ENCODE measurements at regions not wholly inside any gene's neighbourhood (a gene's known extent, or its start where the extent isn't known, plus 50 kb on each side); places are given as distances from the start of the nearest gene placed in this dataset.
"Not testable (repeated sequence)": the region's sequence is repeated elsewhere in the genome, so short reads cannot be mapped to it uniquely, and the experiment has no call there.

DNA sequence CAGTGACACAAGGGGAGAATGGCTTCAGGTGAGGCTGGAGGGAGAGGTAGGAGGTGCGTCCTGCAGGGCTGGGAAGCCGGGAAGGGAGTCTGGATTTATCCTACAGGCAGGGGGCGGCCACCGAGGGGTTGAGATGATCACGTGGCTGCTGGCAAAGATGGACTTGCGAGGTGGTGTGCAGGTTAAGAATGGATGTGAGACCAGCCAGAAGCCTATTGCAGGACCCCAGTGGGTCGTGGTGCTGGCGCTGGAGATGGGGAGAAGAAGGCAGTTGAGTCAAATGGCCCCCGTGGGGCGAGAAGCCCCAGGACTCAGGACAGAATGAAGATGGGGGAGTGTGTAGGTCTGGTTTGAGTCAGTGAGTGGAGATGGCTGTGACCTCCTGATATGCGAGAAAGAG lies 183.1 kb downstream of the FAM43A start:
- TF ChIP-seq, protein P1, sequence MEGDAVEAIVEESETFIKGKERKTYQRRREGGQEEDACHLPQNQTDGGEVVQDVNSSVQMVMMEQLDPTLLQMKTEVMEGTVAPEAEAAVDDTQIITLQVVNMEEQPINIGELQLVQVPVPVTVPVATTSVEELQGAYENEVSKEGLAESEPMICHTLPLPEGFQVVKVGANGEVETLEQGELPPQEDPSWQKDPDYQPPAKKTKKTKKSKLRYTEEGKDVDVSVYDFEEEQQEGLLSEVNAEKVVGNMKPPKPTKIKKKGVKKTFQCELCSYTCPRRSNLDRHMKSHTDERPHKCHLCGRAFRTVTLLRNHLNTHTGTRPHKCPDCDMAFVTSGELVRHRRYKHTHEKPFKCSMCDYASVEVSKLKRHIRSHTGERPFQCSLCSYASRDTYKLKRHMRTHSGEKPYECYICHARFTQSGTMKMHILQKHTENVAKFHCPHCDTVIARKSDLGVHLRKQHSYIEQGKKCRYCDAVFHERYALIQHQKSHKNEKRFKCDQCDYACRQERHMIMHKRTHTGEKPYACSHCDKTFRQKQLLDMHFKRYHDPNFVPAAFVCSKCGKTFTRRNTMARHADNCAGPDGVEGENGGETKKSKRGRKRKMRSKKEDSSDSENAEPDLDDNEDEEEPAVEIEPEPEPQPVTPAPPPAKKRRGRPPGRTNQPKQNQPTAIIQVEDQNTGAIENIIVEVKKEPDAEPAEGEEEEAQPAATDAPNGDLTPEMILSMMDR (conservative IDR thresholded peaks at IDR 0.05; ENCODE audit: low read length), result no peak
- no peak overlapping the region for H3K4me3 ChIP-seq (ENCODE audit: low read length)
- DNase-seq (ENCODE audit: low read depth), result no peak

DNA sequence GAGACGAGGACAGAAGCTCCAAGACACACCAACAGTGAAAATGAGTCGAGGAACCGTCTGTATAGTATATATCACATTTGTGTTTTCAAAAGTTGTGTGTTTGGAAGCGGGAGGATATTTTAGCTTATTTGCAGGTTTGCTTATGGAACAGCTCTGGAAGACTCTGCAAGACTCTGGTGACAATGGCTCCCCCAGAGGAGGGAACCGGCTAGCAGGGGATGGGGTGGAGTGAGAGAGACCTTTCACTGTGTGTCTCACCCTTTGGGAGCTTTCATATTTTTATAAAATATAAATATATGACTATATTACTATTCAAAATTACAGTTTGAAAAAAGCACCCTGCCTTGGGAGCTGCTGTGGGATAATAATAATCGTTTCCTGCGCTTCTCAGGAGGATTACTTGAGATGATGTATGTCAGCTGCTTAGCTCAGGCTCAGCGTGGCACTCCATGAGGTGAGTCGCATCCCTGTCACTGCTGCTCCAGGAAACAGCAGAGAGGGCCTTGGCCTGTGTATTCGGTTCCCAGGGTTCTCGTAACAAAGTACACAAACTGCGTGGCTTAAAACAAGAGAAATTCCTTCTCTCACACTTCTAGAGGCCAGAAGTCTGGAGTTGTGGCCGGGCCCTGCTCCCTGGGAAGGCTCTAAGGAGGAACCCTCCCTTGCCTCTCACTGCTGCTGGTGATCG lies 183.9 kb downstream of the FAM43A start:
- DNase-seq (ENCODE audit: low read depth), result peak; percentile 65
- TF ChIP-seq, protein P1 (conservative IDR thresholded peaks at IDR 0.05; ENCODE audit: low read length), result peak; percentile 20; the same call in 1 of the 2 replicates
- H3K4me3 ChIP-seq (ENCODE audit: low read length), result no peak overlapping the region

DNA sequence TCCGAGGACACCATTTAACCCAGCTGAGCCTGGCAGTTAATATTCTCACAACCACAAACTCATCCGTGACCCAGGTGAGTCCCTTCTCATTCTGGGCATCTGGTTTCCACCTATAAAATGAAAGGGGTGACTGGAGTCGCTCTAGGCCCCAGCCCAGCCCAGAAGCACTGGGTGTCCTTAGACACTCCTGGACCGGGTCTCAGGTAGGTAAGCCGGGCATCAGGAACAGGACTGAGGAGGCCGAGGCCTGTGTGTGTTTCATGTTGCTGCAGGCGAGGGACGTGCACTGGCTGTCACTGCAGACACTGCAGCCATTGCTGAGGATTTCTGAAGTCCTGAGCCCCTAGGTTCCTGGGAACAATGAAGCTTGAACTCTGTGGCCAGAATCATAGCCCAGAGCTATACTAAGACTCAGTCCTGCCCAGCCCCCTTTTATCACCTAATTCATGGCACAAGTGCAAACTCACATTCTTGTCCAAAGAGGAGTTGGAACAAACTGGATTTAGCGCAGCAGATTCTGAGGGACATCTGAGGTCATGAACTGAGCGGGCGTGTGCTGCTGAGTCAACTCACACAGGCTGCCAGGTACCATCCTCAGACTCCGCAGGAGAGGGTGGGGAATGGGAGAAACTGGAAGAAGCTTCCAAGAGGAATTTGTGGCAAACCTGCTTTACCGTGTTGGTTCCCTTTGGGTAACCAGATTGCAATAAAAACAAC lies 184.9 kb downstream of the FAM43A start:
- TF ChIP-seq, protein P1 (conservative IDR thresholded peaks at IDR 0.05; ENCODE audit: low read length), result no peak
- H3K4me3 ChIP-seq (ENCODE audit: low read length), result no peak overlapping the region
- no peak for DNase-seq (ENCODE audit: low read depth)

DNA sequence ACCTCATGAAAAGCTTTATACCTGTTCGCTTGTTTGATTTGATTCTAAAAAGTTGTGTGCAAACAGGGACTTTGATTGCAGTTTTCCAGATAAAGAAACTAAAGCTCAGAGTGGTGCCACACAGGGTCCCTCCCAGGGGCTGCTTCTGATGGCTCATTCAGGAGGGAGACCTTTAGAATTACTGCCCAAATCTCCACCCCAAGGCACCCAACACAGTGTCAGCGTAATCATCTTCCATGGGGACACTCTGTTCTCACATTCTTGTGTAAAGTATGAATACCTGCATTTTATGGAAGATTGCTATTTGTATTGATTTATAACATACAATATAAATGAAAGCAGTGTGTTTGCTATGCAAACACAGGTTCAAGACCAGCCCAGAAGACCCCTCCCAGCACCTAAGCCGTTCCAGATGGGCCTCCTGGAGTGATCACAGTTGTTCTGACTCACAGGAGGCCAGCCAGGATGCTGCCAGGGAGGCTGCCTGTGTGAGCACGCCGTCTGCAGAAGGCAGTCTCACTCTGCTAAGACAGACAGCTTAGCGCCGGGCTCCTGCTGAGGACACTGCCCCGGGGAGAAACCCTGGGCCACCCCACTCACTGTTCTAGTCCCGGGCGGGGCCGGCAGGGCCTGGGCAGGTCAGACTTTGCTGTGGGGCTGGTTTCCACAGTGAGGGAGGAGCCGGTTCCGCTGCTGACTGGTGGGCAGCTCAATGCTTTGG lies 185.6 kb downstream of the FAM43A start:
- DNase-seq (ENCODE audit: low read depth), result peak; percentile 82
- TF ChIP-seq, protein P1 (conservative IDR thresholded peaks at IDR 0.05; ENCODE audit: low read length), result no peak
- H3K4me3 ChIP-seq (ENCODE audit: low read length), result no peak overlapping the region

DNA sequence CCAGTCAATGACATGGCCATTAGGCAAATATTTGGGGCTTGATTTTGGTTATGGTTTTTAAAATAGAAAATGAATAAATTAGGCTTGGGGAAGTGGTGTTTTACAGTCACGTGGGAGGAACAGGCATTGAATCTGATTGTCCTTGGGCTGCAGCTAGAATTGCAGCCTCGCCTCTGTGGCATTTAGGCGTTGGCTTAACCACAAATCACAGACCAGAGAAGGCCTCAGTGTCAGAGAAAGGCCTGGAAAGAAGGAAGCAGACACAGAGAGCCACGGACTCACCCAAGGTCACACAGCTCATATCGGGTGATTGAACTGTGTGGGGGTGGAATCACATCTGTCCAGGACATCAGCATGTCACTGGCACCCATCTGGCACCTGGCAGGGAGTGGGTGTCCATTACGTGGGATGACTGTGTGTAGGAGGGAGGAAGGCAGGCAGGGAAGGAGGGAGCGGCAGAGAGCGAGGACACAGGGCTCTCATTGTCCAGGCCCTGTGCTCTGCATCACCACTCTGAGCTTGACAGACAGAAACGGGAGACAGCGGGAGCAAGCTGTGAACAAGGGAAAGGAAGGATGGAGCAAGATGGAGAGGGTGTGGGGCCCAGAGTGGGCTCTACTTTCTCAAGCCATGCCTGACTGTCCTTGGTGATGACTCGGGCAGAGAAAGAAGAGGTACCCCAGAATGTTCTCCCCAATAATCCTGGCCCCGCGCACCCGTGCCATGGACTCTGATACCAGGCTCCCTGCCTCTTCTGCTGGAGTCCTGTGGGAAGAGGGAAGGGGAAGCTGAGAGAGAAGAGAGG lies 186.4 kb downstream of the FAM43A start:
- peak; percentile 63 for DNase-seq (ENCODE audit: low read depth)
- TF ChIP-seq, protein P1 (conservative IDR thresholded peaks at IDR 0.05; ENCODE audit: low read length), result no peak
- H3K4me3 ChIP-seq (ENCODE audit: low read length), result no peak overlapping the region

DNA sequence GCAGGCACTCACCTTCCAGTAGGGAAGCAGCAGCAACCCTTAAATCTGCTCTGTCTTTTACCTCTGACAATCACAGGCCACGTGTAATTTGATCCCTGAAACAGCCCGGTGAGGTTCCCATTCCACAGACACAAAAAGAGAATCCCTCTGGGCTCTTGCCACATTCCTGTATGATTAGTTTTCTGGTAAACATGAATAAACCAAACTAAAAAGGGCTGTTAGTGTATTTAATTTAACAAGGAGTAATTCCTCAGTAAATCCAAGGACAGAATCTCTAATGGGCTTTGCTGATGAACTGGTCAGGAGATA lies 186.9 kb downstream of the FAM43A start:
- TF ChIP-seq, protein P1 (conservative IDR thresholded peaks at IDR 0.05; ENCODE audit: low read length), result no peak
- no peak overlapping the region for H3K4me3 ChIP-seq (ENCODE audit: low read length)
- peak; percentile 60 for DNase-seq (ENCODE audit: low read depth)

DNA sequence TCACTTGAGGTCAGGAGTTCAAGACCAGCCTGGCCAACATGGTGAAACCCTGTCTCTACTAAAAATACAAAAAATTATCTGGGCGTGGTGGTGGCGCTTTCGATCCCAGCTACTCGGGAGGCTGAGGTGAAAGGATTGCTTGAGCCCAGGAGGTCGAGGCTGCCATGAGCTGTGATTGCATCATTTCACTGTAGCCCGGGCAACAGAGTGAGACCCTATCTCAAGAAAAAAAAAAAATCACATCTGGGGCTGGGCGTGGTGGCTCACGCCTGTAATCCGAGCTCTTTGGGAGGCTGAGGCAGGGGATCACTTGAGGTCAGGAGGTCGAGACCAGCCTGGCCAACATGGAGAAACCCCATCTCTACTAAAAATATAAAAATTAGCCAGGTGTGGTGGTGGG lies 187.8 kb downstream of the FAM43A start:
- H3K4me3 ChIP-seq (ENCODE audit: low read length); DNase-seq (ENCODE audit: low read depth): not testable (repeated sequence)
